Mesenchymal stem cell (in vitro differentiated cells and primary cell): ENCODE measurements at regions not wholly inside any gene's neighbourhood (a gene's known extent, or its start where the extent isn't known, plus 50 kb on each side); places are given as distances from the start of the nearest gene placed in this dataset.

Source experiments
- DNase-seq: peaks from one replicate; pipeline ENCODE4 v3.0.0-alpha.2; 2013
- H2AFZ ChIP-seq: one replicate; pipeline ENCODE4 v1.6.1; 2013; ENCODE audit warnings: low read depth, mild to moderate bottlenecking, control low read depth, inconsistent platforms, low read length, moderate library complexity
- H2AK5ac ChIP-seq: 2 replicates; pipeline ENCODE4 v1.6.1; 2013; ENCODE audit warnings: low read length, moderate library complexity, mild to moderate bottlenecking, inconsistent platforms; ENCODE audit not compliant: severe bottlenecking
- H2BK120ac ChIP-seq: one replicate; pipeline ENCODE4 v1.6.1; 2013; ENCODE audit warnings: low read depth, mild to moderate bottlenecking, inconsistent platforms, low read length, moderate library complexity
- H2BK12ac ChIP-seq, 2 experiments: one replicate each; pipeline ENCODE4 v1.6.1; 2013; ENCODE audit warnings: inconsistent platforms in 2 of 2, low read length in 2 of 2, mild to moderate bottlenecking in 2 of 2, moderate library complexity in 2 of 2, control low read depth in 1 of 2
- H2BK15ac ChIP-seq: one replicate; pipeline ENCODE4 v1.6.1; 2013; ENCODE audit warnings: mild to moderate bottlenecking, low read depth, inconsistent platforms; ENCODE audit not compliant: poor library complexity, severe bottlenecking
- H2BK5ac ChIP-seq: 2 replicates; pipeline ENCODE4 v1.6.1; 2013; ENCODE audit warnings: low read depth, mild to moderate bottlenecking, low read length, control low read depth, inconsistent platforms; ENCODE audit not compliant: poor library complexity, severe bottlenecking
- H3K14ac ChIP-seq, 2 experiments: one replicate each; pipeline ENCODE4 v1.6.1; 2013; ENCODE audit warnings: inconsistent platforms in 2 of 2, low read length in 2 of 2, control low read depth in 1 of 2, mild to moderate bottlenecking in 1 of 2, moderate library complexity in 1 of 2
- H3K18ac ChIP-seq, 2 experiments: one replicate each; pipeline ENCODE4 v1.6.1; 2013; ENCODE audit warnings: inconsistent platforms in 2 of 2, low read length in 2 of 2, control low read depth in 1 of 2, low read depth in 1 of 2, mild to moderate bottlenecking in 1 of 2
- H3K23ac ChIP-seq, 2 experiments: one replicate each; pipeline ENCODE4 v1.6.1; 2013; ENCODE audit warnings: inconsistent platforms in 2 of 2, low read length in 2 of 2, mild to moderate bottlenecking in 2 of 2, moderate library complexity in 2 of 2, control low read depth in 1 of 2
- H3K27ac ChIP-seq: 2 replicates; pipeline ENCODE4 v1.5.1; 2013; ENCODE audit warnings: mild to moderate bottlenecking, moderate library complexity, low read length, control low read depth, inconsistent platforms; ENCODE audit not compliant: poor library complexity, severe bottlenecking
- H3K27me3 ChIP-seq, 2 experiments: 2 replicates each; pipeline versions ENCODE4 v1.6.1 to v1.7.0; 2013; ENCODE audit warnings: low read length in 2 of 2, mild to moderate bottlenecking in 2 of 2, moderate library complexity in 2 of 2, control low read depth in 1 of 2, inconsistent platforms in 1 of 2; ENCODE audit not compliant: control insufficient read depth in 1 of 2, insufficient read depth in 1 of 2
- H3K36me3 ChIP-seq, 2 experiments: 2 replicates each; pipeline versions ENCODE4 v1.6.1 to v1.7.0; 2013; ENCODE audit warnings: low read length in 2 of 2, control low read depth in 1 of 2, inconsistent platforms in 1 of 2, low read depth in 1 of 2, mild to moderate bottlenecking in 1 of 2; ENCODE audit not compliant: insufficient read depth in 2 of 2, control insufficient read depth in 1 of 2
- H3K4ac ChIP-seq, 2 experiments: one replicate each; pipeline ENCODE4 v1.6.1; 2013; ENCODE audit warnings: inconsistent platforms in 2 of 2, low read length in 2 of 2, mild to moderate bottlenecking in 2 of 2, moderate library complexity in 2 of 2, control low read depth in 1 of 2, low read depth in 1 of 2
- H3K4me1 ChIP-seq: 2 replicates; pipeline ENCODE4 v1.6.1; 2013; ENCODE audit warnings: low read depth, low read length, control low read depth; ENCODE audit not compliant: control insufficient read depth, insufficient read depth
- H3K4me2 ChIP-seq: 2 replicates; pipeline ENCODE4 v1.6.1; 2013; ENCODE audit warnings: low read length, mild to moderate bottlenecking, inconsistent platforms; ENCODE audit not compliant: poor library complexity, severe bottlenecking
- H3K4me3 ChIP-seq, 2 experiments: 2 replicates each; pipeline versions ENCODE4 v1.5.1 to v1.7.0; 2013; ENCODE audit warnings: low read length in 2 of 2, mild to moderate bottlenecking in 2 of 2, control low read depth in 1 of 2, low read depth in 1 of 2; ENCODE audit not compliant: insufficient read depth in 1 of 2
- H3K79me1 ChIP-seq: replicated peaks from 2 replicates; pipeline ENCODE4 v1.6.1; 2013; ENCODE audit warnings: mild to moderate bottlenecking, control low read depth, low read length, inconsistent platforms; ENCODE audit not compliant: poor library complexity, severe bottlenecking
- H3K9ac ChIP-seq: 2 replicates; pipeline ENCODE4 v1.7.0; 2013; ENCODE audit warnings: mild to moderate bottlenecking, low read length, moderate library complexity
- H3K9me3 ChIP-seq: 2 replicates; pipeline ENCODE4 v1.7.0; 2013; ENCODE audit warnings: mild to moderate bottlenecking, low read length; ENCODE audit not compliant: control insufficient read depth
- H4K8ac ChIP-seq: one replicate; pipeline ENCODE4 v1.6.1; 2013; ENCODE audit warnings: inconsistent platforms, mild to moderate bottlenecking, low read length, moderate library complexity
- H4K91ac ChIP-seq: one replicate; pipeline ENCODE4 v1.6.1; 2013; ENCODE audit warnings: mild to moderate bottlenecking, low read length, inconsistent platforms
- WGBS: methylation state at CpG from one replicate; pipeline ENCODE4 v1.1.7; 2013; ENCODE audit warnings: mixed read lengths; 5-methylcytosine and 5-hydroxymethylcytosine counted together

DNA sequence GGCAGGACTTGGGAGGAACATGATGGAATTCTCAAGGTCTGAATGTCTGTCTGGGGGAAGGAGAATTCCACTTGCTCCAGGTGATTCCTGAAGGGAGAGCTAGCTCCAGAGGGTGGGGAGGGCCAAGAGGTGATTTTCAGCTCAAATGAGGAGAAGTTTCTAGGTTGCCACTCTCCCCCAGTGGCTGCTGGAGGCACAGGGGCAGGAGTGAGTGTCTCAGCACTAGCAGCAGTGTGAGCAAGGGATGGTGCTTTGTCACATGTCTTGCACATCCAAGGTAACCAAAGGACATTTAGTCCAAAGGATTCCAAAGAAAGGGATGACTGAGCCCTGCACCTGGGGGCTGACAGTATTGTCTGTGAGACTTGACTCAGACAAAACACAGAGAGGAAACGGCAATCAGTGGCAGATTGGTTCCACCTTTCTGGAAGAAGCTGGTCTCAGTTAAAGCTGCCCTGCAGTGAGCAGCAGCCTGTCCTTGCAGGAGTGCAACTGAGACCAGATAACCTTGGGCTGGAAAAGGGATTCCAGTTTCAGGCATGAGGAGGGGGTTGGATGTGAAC, 51.2 kb upstream of the PCBD1 start:
- no peak overlapping the region for H3K27ac ChIP-seq
- WGBS, result 61% methylated on average over 1 of the region's 1 CpG
- H3K4ac ChIP-seq, result no peak overlapping the region
- DNase-seq, result no peak
- no peaks in the 10 kb centered on the region for H3K9me3 ChIP-seq
- no peak overlapping the region for H2AFZ ChIP-seq
- H2BK12ac ChIP-seq, result no peak overlapping the region
- peaks cover 90 to 94% of the 10 kb centered on the region in 2 experiments for H3K27me3 ChIP-seq
- H3K4me3 ChIP-seq, result peak overlapping the region in 1 of 2 experiments; percentile 7
- no peaks in the 10 kb centered on the region for H3K36me3 ChIP-seq
- H4K8ac ChIP-seq, result no peak overlapping the region
- H3K4me1 ChIP-seq, result no peaks in the 10 kb centered on the region
- no peak overlapping the region for H3K18ac ChIP-seq
- no peak overlapping the region for H3K4me2 ChIP-seq
- no peak overlapping the region for H2BK120ac ChIP-seq
- no peak overlapping the region for H2BK5ac ChIP-seq
- H3K23ac ChIP-seq, result no peak overlapping the region
- no peak overlapping the region for H4K91ac ChIP-seq
- H3K79me1 ChIP-seq, result no peaks in the 10 kb centered on the region
- H3K9ac ChIP-seq, result no peak overlapping the region
- no peak overlapping the region for H2AK5ac ChIP-seq
- H2BK15ac ChIP-seq, result no peak overlapping the region
- H3K14ac ChIP-seq, result no peak overlapping the region

DNA sequence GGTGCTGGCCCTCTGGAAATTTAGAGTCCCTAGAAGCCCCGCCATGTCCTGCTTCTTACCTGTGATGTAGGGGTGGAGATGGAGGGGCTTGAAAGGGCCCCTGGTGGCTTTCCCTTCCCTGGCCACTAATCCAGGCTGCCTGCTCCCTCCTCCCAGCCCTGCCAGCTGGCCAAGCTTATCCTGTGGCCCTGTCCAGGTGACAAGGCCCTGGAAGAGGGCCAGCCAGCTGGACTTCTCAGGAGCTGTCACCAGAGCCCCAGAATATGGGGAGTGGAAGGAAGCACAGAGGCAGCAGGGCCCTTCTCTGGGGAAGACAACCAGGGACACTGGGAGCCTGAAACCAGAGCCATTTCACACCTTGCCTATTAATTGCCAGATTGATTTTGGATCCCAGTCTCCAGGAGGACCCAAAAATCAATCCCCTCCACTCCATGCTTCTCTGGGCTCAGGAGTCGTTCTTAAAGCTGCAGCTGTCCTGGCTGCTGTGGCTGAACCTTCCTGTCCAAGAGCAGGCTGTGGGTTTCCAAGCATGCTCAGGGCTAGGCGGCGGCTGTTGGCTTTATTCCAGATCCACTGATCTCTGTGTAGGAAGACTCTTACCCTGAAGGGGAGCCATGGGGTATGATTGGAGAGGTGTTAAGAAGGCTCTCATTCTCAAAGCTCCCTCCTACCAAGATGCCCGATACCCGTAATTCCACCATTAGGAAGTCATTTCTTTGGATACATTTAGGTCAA, 52.6 kb upstream of the PCBD1 start:
- Histone ChIP-seq H2BK15ac (no peak overlapping the region), H3K9me3 (no peaks in the 10 kb centered on the region), H3K79me1 (no peaks in the 10 kb centered on the region), H3K4ac (no peak overlapping the region), H3K18ac (no peak overlapping the region), H3K36me3 (no peaks in the 10 kb centered on the region), H3K23ac (no peak overlapping the region), H3K4me2 (no peak overlapping the region), H3K4me1 (no peaks in the 10 kb centered on the region), H3K27ac (no peak overlapping the region), H3K4me3 (no peak overlapping the region), H2BK12ac (no peak overlapping the region), H2AK5ac (no peak overlapping the region), H3K9ac (no peak overlapping the region), H2BK120ac (no peak overlapping the region), H4K91ac (no peak overlapping the region), H2BK5ac (no peak overlapping the region), H4K8ac (no peak overlapping the region), H2AFZ (no peak overlapping the region), H3K14ac (no peak overlapping the region), H3K27me3 (peaks cover 88 to 98% of the 10 kb centered on the region in 2 experiments)
- 62% methylated on average over 3 of the region's 6 CpGs for WGBS
- peak; percentile 5 for DNase-seq

DNA sequence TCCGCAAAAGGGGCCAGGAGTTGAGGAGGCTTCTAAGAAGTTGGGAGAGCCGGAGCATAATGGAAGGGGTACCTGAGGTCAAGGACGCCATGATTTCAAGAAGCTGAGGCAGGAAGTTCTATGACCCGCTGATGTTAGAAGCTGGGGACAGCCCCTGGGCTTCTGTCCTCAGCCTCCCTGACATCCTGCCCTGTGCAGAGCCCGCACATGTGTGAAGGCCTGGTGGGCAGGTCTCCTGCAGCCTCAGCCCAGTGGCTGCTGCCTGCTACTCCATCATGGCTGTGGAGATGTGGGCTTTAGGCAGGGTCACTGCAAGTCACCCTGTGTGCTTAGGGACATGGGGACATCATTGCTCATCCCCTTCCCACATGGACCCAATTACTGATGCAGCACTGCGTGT, 53.8 kb upstream of the PCBD1 start:
- 87% methylated on average over 5 of the region's 6 CpGs for WGBS
- no peak overlapping the region for H2AFZ ChIP-seq

DNA sequence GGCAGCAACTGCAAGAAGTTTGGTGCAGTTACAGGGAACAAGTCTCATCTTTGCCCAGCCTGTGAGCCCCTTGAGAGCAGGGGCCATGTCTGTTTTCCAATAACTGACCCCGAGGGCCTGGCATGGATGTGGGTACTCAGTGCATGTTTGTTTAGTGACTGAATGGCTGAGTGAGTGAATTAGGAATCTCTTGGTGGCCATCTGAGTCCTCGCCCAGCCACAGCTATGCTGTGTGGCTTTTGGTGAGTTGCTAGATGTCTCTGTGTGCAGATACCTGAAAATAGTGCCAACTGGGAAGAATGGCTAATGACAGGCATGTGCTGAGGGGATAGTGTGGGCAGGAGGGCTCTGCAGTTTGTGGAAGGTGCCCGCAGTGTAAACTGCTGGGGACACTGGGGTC, 54.4 kb upstream of the PCBD1 start:
- H2BK5ac ChIP-seq, result no peak overlapping the region
- H3K14ac ChIP-seq, result no peak overlapping the region
- H3K27ac ChIP-seq, result no peak overlapping the region
- 74% methylated on average over 3 of the region's 3 CpGs for WGBS
- no peaks in the 10 kb centered on the region for H3K9me3 ChIP-seq
- no peak overlapping the region for H2AFZ ChIP-seq
- no peak overlapping the region for H2BK15ac ChIP-seq
- H3K23ac ChIP-seq, result no peak overlapping the region
- H3K4ac ChIP-seq, result no peak overlapping the region
- no peak for DNase-seq
- no peak overlapping the region for H3K9ac ChIP-seq
- H3K36me3 ChIP-seq, result no peaks in the 10 kb centered on the region
- H2AK5ac ChIP-seq, result no peak overlapping the region
- H3K4me1 ChIP-seq, result no peaks in the 10 kb centered on the region
- no peak overlapping the region for H3K4me2 ChIP-seq
- no peak overlapping the region for H4K91ac ChIP-seq
- H3K18ac ChIP-seq, result no peak overlapping the region
- H4K8ac ChIP-seq, result no peak overlapping the region
- H2BK120ac ChIP-seq, result no peak overlapping the region
- H3K4me3 ChIP-seq, result no peak overlapping the region
- H3K27me3 ChIP-seq, result peaks cover 78 to 89% of the 10 kb centered on the region in 2 experiments
- H3K79me1 ChIP-seq, result no peaks in the 10 kb centered on the region
- H2BK12ac ChIP-seq, result no peak overlapping the region

More for the DNA sequence above, 53.8 kb upstream of the PCBD1 start:
- Histone ChIP-seq H3K27me3 (peaks cover 83 to 95% of the 10 kb centered on the region in 2 experiments), H2BK12ac (no peak overlapping the region), H3K4ac (no peak overlapping the region), H4K8ac (no peak overlapping the region), H4K91ac (no peak overlapping the region), H3K4me2 (no peak overlapping the region), H3K18ac (no peak overlapping the region), H3K27ac (no peak overlapping the region), H3K4me1 (no peaks in the 10 kb centered on the region), H2BK15ac (no peak overlapping the region), H3K4me3 (no peak overlapping the region), H3K36me3 (no peaks in the 10 kb centered on the region), H3K9ac (no peak overlapping the region), H3K9me3 (no peaks in the 10 kb centered on the region), H2BK5ac (no peak overlapping the region), H3K23ac (no peak overlapping the region), H3K14ac (no peak overlapping the region), H2BK120ac (no peak overlapping the region), H3K79me1 (no peaks in the 10 kb centered on the region), H2AK5ac (no peak overlapping the region)
- DNase-seq, result no peak
